DND-41 (cell line): ENCODE measurements at regions not wholly inside any gene's neighbourhood (a gene's known extent, or its start where the extent isn't known, plus 50 kb on each side); places are given as distances from the start of the nearest gene placed in this dataset.

ENCODE experiments used
- ATAC-seq: fragments of 200-7000 bp; cut with Tn5 transposase; 3 replicates; pipeline ENCODE4 v1.9.1; 2021; ENCODE audit warnings: low read depth; ENCODE audit not compliant: insufficient read depth
- DNase-seq: peaks from one replicate; pipeline ENCODE4 v3.0.0-alpha.2; 2020
- H2AFZ ChIP-seq: 2 replicates; pipeline ENCODE4 v1.6.0; 2012; ENCODE audit warnings: low read depth, low read length
- H3K27ac ChIP-seq: 2 replicates; pipeline ENCODE4 v1.5.1; 2012; ENCODE audit warnings: low read length, inconsistent platforms
- H3K27me3 ChIP-seq: fragments of 200-600 bp; sonication (generic); 2 replicates; pipeline ENCODE4 v1.6.0; 2012; ENCODE audit warnings: low read length, mild to moderate bottlenecking, inconsistent platforms; ENCODE audit not compliant: insufficient read depth, poor library complexity
- H3K36me3 ChIP-seq: 2 replicates; pipeline ENCODE4 v1.5.1; 2012; ENCODE audit warnings: low read length, inconsistent platforms; ENCODE audit not compliant: insufficient read depth
- H3K4me1 ChIP-seq: 2 replicates; pipeline ENCODE4 v1.5.1; 2012; ENCODE audit warnings: mild to moderate bottlenecking, low read length; ENCODE audit not compliant: insufficient read depth
- H3K4me2 ChIP-seq: 2 replicates; pipeline ENCODE4 v1.6.0; 2012; ENCODE audit warnings: mild to moderate bottlenecking, moderate library complexity, low read length, inconsistent platforms; ENCODE audit not compliant: insufficient read depth
- H3K4me3 ChIP-seq, 2 experiments: fragments of 200-600 bp in 1 of 2; shearing (Covaris generic) in 1 of 2; 2 replicates each; pipeline ENCODE4 v1.5.1; 2012 to 2016; ENCODE audit warnings: inconsistent platforms in 2 of 2, low read length in 2 of 2, mild to moderate bottlenecking in 2 of 2, low read depth in 1 of 2, moderate library complexity in 1 of 2
- H3K79me2 ChIP-seq: 2 replicates; pipeline ENCODE4 v1.6.0; 2012; ENCODE audit warnings: low read length, inconsistent platforms; ENCODE audit not compliant: insufficient read depth
- H3K9ac ChIP-seq: 2 replicates; pipeline ENCODE4 v1.6.0; 2012; ENCODE audit warnings: low read depth, mild to moderate bottlenecking, inconsistent platforms, low read length, moderate library complexity
- H3K9me3 ChIP-seq: 2 replicates; pipeline ENCODE4 v1.5.1; 2012; ENCODE audit warnings: low read length, moderate library complexity, mild to moderate bottlenecking, inconsistent platforms; ENCODE audit not compliant: insufficient read depth, severe bottlenecking
- H4K20me1 ChIP-seq: 2 replicates; pipeline ENCODE4 v1.6.0; 2012; ENCODE audit warnings: low read length; ENCODE audit not compliant: insufficient read depth
- CTCF ChIP-seq: IDR thresholded peaks from 2 replicates; pipeline ENCODE4 v1.5.1; 2012; ENCODE audit warnings: borderline replicate concordance, low read length, moderate library complexity, mild to moderate bottlenecking; ENCODE audit not compliant: poor library complexity, severe bottlenecking; ENCODE audit errors: extremely low read depth
- EZH2 ChIP-seq: IDR thresholded peaks from 3 replicates; pipeline ENCODE4 v1.6.1; 2012; ENCODE audit warnings: borderline replicate concordance, low read depth, mild to moderate bottlenecking, moderate library complexity, low read length, inconsistent platforms; ENCODE audit not compliant: severe bottlenecking

- Histone ChIP-seq H3K4me2 (no peak overlapping the region), H3K36me3 (no peaks in the 10 kb centered on the region), H4K20me1 (no peaks in the 10 kb centered on the region), H3K79me2 (no peaks in the 10 kb centered on the region), H3K4me1 (peaks cover 13% of the 10 kb centered on the region), H3K27me3 (no peaks in the 10 kb centered on the region), H3K27ac (no peak overlapping the region), H2AFZ (no peak overlapping the region), H3K9me3 (no peaks in the 10 kb centered on the region), H3K9ac (no peak overlapping the region), H3K4me3 (no peak overlapping the region)
- ATAC-seq (no peak), DNase-seq (no peak)
- TF ChIP-seq CTCF (no peak), EZH2 (no peak)
These were observed 365.1 kb upstream of the SLCO3A1 start for GRCh38 chr15:91488452-91488851.

GRCh38 chr15:91490211-91490610, 363.3 kb upstream of the SLCO3A1 start:
- no peak overlapping the region for H2AFZ ChIP-seq
- no peaks in the 10 kb centered on the region for H3K9me3 ChIP-seq
- H3K4me3 ChIP-seq, result no peak overlapping the region
- H4K20me1 ChIP-seq, result no peaks in the 10 kb centered on the region
- no peaks in the 10 kb centered on the region for H3K79me2 ChIP-seq
- DNase-seq, result no peak
- H3K4me2 ChIP-seq, result no peak overlapping the region
- H3K27me3 ChIP-seq, result no peaks in the 10 kb centered on the region
- H3K4me1 ChIP-seq, result peaks cover 10% of the 10 kb centered on the region
- no peak overlapping the region for H3K27ac ChIP-seq
- ATAC-seq, result no peak
- H3K36me3 ChIP-seq, result no peaks in the 10 kb centered on the region
- no peak for TF ChIP-seq CTCF
- no peak for TF ChIP-seq EZH2
- no peak overlapping the region for H3K9ac ChIP-seq

GRCh38 chr15:91491101-91491950, 362.2 kb upstream of the SLCO3A1 start:
- Histone ChIP-seq H3K9ac (no peak overlapping the region), H3K27ac (no peak overlapping the region), H2AFZ (no peak overlapping the region), H3K4me1 (peaks cover 10% of the 10 kb centered on the region), H3K27me3 (no peaks in the 10 kb centered on the region), H3K79me2 (no peaks in the 10 kb centered on the region), H3K4me2 (no peak overlapping the region), H4K20me1 (no peaks in the 10 kb centered on the region), H3K9me3 (no peaks in the 10 kb centered on the region), H3K4me3 (no peak overlapping the region), H3K36me3 (no peaks in the 10 kb centered on the region)
- ATAC-seq (peak; percentile 93), DNase-seq (peak; percentile 76)
- no peak for TF ChIP-seq EZH2
- TF ChIP-seq CTCF, result no peak
